Neural progenitor cell (in vitro differentiated cells): ENCODE measurements at regions not wholly inside any gene's neighbourhood (a gene's known extent, or its start where the extent isn't known, plus 50 kb on each side); places are given as distances from the start of the nearest gene placed in this dataset.

ENCODE experiments used
- DNase-seq: peaks from one replicate; pipeline ENCODE4 v3.0.0-alpha.2; 2016; ENCODE audit warnings: low spot score
- H2AFZ ChIP-seq: fragments of 200-600 bp; sonication (generic); replicated peaks from 2 replicates; pipeline ENCODE4 v1.6.1; 2016; ENCODE audit warnings: antibody characterized with exemption
- H3F3A ChIP-seq: fragments of 200-600 bp; sonication (generic); 2 replicates; pipeline ENCODE4 v1.6.1; 2016; ENCODE audit warnings: antibody characterized with exemption, low read depth
- H3K27ac ChIP-seq: fragments of 200-600 bp; sonication (generic); 2 replicates; pipeline ENCODE4 v1.5.1; 2016; ENCODE audit warnings: mild to moderate bottlenecking
- H3K27me3 ChIP-seq: fragments of 200-600 bp; sonication (generic); 2 replicates; pipeline ENCODE4 v1.6.1; 2016; ENCODE audit warnings: mild to moderate bottlenecking, moderate library complexity
- H3K36me3 ChIP-seq: fragments of 200-600 bp; sonication (generic); 2 replicates; pipeline ENCODE4 v1.5.1; 2016
- H3K4me1 ChIP-seq: fragments of 200-600 bp; sonication (generic); 2 replicates; pipeline ENCODE4 v1.6.1; 2016; ENCODE audit warnings: mixed run types
- H3K4me2 ChIP-seq: fragments of 200-600 bp; sonication (generic); 2 replicates; pipeline ENCODE4 v1.6.1; 2016
- H3K4me3 ChIP-seq: fragments of 200-600 bp; sonication (generic); 2 replicates; pipeline ENCODE4 v1.5.1; 2016
- H3K79me2 ChIP-seq: fragments of 200-600 bp; sonication (generic); 2 replicates; pipeline ENCODE4 v1.6.1; 2016; ENCODE audit warnings: low read depth
- H3K9ac ChIP-seq: fragments of 200-600 bp; sonication (generic); 2 replicates; pipeline ENCODE4 v1.6.1; 2016
- H3K9me3 ChIP-seq: fragments of 200-600 bp; sonication (generic); 2 replicates; pipeline ENCODE4 v1.5.1; 2016; ENCODE audit warnings: low read depth
- H4K20me1 ChIP-seq: fragments of 200-600 bp; sonication (generic); 2 replicates; pipeline ENCODE4 v1.6.1; 2016; ENCODE audit warnings: low read depth
- H3K27ac Mint-ChIP-seq: 3 replicates; pipeline ENCODE4 v1.8.0; 2021; ENCODE audit warnings: mixed read lengths
- H3K27me3 Mint-ChIP-seq: 2 replicates; pipeline ENCODE4 v1.8.0; 2022; ENCODE audit warnings: low read depth, mild to moderate bottlenecking, inconsistent platforms, moderate library complexity, mixed read lengths; ENCODE audit not compliant: insufficient read depth
- H3K36me3 Mint-ChIP-seq: 3 replicates; pipeline ENCODE4 v1.8.0; 2021; ENCODE audit warnings: mixed read lengths
- H3K4me1 Mint-ChIP-seq: 3 replicates; pipeline ENCODE4 v1.8.0; 2021; ENCODE audit warnings: mixed read lengths
- H3K4me3 Mint-ChIP-seq: 3 replicates; pipeline ENCODE4 v1.8.0; 2021; ENCODE audit warnings: mild to moderate bottlenecking, moderate library complexity, mixed read lengths
- H3K9me3 Mint-ChIP-seq: 3 replicates; pipeline ENCODE4 v1.8.0; 2020; ENCODE audit warnings: mixed read lengths
- EZH2 ChIP-seq: fragments of 200-600 bp; sonication (generic); IDR thresholded peaks from 2 replicates; pipeline ENCODE4 v1.6.1; 2017; ENCODE audit warnings: antibody characterized with exemption, mild to moderate bottlenecking, moderate library complexity
- EZH2phosphoT487 ChIP-seq: fragments of 200-600 bp; sonication (generic); IDR thresholded peaks from 2 replicates; pipeline ENCODE4 v1.6.1; 2017; ENCODE audit warnings: antibody characterized with exemption
- TF ChIP-seq, protein P1 (sequence below): fragments of 200-600 bp; sonication (generic); IDR thresholded peaks from 2 replicates; pipeline ENCODE4 v1.5.1; 2017; ENCODE audit warnings: antibody characterized with exemption, mild to moderate bottlenecking

DNA sequence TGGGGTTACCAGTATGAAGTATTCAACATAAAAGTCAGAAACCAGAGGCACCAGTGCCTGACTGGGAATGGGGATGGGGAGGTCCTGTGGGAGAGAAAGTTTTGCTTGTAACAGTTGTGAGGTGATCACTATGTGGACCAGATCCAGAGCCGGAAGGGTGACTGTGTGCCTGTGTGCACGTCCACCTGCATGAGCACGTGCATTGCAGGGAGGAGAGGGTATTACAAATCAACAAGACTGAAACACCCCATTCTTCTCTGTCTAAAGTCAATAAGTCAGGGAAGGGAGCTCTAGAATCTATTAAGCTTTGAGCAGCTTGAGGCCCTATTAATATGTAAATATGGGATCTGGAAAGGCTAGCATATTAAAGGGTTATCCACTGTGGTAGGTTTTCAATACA lies 241.0 kb upstream of the ACVR2A start:
- DNase-seq = no peak
- peak overlapping the region; percentile 64 for H3K27ac Mint-ChIP-seq
- H3K27me3 ChIP-seq = no peaks in the 10 kb centered on the region
- no peaks in the 10 kb centered on the region for H3F3A ChIP-seq
- H3K9ac ChIP-seq = no peak overlapping the region
- peaks cover 8% of the 10 kb centered on the region for H3K27me3 Mint-ChIP-seq
- H3K9me3 Mint-ChIP-seq = peaks cover 5% of the 10 kb centered on the region
- H3K27ac ChIP-seq = no peak overlapping the region
- H2AFZ ChIP-seq = peak overlapping the region; percentile 21
- peaks cover 6% of the 10 kb centered on the region for H3K4me1 ChIP-seq
- H3K4me1 Mint-ChIP-seq = peaks cover 15% of the 10 kb centered on the region
- H3K36me3 ChIP-seq = no peaks in the 10 kb centered on the region
- H3K4me3 Mint-ChIP-seq = no peak overlapping the region
- no peaks in the 10 kb centered on the region for H4K20me1 ChIP-seq
- TF ChIP-seq EZH2 = no peak
- no peak for TF ChIP-seq EZH2phosphoT487
- TF ChIP-seq, protein P1, sequence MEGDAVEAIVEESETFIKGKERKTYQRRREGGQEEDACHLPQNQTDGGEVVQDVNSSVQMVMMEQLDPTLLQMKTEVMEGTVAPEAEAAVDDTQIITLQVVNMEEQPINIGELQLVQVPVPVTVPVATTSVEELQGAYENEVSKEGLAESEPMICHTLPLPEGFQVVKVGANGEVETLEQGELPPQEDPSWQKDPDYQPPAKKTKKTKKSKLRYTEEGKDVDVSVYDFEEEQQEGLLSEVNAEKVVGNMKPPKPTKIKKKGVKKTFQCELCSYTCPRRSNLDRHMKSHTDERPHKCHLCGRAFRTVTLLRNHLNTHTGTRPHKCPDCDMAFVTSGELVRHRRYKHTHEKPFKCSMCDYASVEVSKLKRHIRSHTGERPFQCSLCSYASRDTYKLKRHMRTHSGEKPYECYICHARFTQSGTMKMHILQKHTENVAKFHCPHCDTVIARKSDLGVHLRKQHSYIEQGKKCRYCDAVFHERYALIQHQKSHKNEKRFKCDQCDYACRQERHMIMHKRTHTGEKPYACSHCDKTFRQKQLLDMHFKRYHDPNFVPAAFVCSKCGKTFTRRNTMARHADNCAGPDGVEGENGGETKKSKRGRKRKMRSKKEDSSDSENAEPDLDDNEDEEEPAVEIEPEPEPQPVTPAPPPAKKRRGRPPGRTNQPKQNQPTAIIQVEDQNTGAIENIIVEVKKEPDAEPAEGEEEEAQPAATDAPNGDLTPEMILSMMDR = no peak
- H3K9me3 ChIP-seq = no peaks in the 10 kb centered on the region
- H3K4me3 ChIP-seq = no peak overlapping the region
- H3K36me3 Mint-ChIP-seq = no peaks in the 10 kb centered on the region
- no peaks in the 10 kb centered on the region for H3K79me2 ChIP-seq
- no peak overlapping the region for H3K4me2 ChIP-seq

DNA sequence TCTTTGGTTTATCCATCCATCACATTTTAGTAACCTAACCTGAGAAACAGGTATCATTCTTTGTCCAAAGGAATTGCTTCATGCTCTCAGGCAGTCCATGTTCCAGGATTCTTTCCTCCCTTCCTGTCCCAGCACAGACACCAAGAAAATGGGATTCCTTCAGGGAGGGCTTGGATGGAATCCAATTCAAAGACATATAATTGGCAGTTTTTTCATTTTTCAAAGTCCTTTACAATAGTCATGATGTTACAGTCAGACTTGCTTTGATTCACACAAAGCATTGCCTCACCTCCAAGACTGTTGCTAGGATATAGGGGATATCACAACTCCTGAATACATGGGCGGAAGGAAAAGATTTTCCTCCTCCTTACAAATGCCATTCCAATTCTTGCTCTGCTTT lies 241.4 kb upstream of the ACVR2A start:
- no peak overlapping the region for H3K4me2 ChIP-seq
- no peaks in the 10 kb centered on the region for H3F3A ChIP-seq
- H3K36me3 ChIP-seq = no peaks in the 10 kb centered on the region
- no peaks in the 10 kb centered on the region for H3K79me2 ChIP-seq
- peaks cover 15% of the 10 kb centered on the region for H3K4me1 Mint-ChIP-seq
- no peak overlapping the region for H3K9ac ChIP-seq
- peaks cover 8% of the 10 kb centered on the region for H3K27me3 Mint-ChIP-seq
- peak overlapping the region; percentile 64 for H3K27ac Mint-ChIP-seq
- no peaks in the 10 kb centered on the region for H3K27me3 ChIP-seq
- no peaks in the 10 kb centered on the region for H3K9me3 ChIP-seq
- no peak overlapping the region for H3K4me3 Mint-ChIP-seq
- no peak overlapping the region for H3K4me3 ChIP-seq
- H3K4me1 ChIP-seq = peaks cover 6% of the 10 kb centered on the region
- no peak for DNase-seq
- no peak overlapping the region for H3K27ac ChIP-seq
- H2AFZ ChIP-seq = peak overlapping the region; percentile 21
- H3K36me3 Mint-ChIP-seq = no peaks in the 10 kb centered on the region
- H3K9me3 Mint-ChIP-seq = peaks cover 5% of the 10 kb centered on the region
- TF ChIP-seq EZH2 (no peak), EZH2phosphoT487 (no peak)
- TF ChIP-seq, protein P1 = no peak
- H4K20me1 ChIP-seq = no peaks in the 10 kb centered on the region

DNA sequence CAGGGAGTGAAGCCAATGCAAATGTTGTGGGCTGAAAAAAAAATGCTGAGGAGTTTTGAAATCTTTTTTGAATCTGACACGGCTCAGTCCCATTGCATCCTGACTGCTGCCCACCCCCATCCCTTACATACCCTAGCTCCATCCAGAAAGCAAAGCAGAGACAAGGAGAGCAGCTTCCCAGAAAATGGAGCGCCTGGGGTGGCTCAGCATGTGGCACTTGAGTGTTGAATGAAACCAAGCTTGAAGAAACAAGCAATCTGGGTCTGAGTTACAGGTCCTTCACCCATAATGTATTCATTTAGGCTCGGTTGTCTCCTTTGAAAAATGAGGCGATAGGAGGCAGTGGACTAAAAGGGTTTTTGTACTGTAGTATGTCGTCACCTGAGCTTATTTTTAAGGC lies 244.2 kb upstream of the ACVR2A start:
- Mint-ChIP-seq H3K9me3 (peaks cover 5% of the 10 kb centered on the region), H3K4me1 (peaks cover 12% of the 10 kb centered on the region), H3K27me3 (peaks cover 6% of the 10 kb centered on the region), H3K36me3 (no peaks in the 10 kb centered on the region), H3K27ac (no peak overlapping the region), H3K4me3 (no peak overlapping the region)
- TF ChIP-seq, protein P1 = no peak
- TF ChIP-seq EZH2 = no peak
- no peak for TF ChIP-seq EZH2phosphoT487
- Histone ChIP-seq H3K79me2 (no peaks in the 10 kb centered on the region), H3K27me3 (no peaks in the 10 kb centered on the region), H3K4me1 (peaks cover 6% of the 10 kb centered on the region), H3K27ac (no peak overlapping the region), H2AFZ (peak overlapping the region; percentile 79), H3K36me3 (no peaks in the 10 kb centered on the region), H3K9me3 (no peaks in the 10 kb centered on the region), H3F3A (no peaks in the 10 kb centered on the region), H3K4me3 (no peak overlapping the region), H3K4me2 (peak overlapping the region; percentile 8), H3K9ac (no peak overlapping the region), H4K20me1 (no peaks in the 10 kb centered on the region)
- no peak for DNase-seq

DNA sequence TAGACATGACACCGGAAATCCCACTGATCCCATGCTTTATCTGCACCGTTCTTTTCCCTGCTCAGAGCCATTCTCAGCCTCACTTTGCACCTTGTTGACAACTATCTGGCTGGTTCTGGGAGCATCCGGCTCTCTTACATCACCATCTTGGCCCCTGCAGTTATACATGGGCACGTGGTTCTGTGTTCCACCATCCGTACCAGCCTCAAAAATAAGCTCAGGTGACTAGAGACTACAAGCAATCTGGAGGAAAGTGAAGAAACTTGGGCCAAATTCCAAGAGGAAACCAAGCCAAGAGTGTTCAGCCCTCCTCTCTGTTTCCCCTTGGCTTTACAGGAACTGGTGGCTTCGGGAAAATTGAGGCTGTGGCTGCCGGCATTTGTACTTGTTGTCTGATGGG lies 244.6 kb upstream of the ACVR2A start:
- H3K4me2 ChIP-seq = peak overlapping the region; percentile 8
- H4K20me1 ChIP-seq = no peaks in the 10 kb centered on the region
- no peaks in the 10 kb centered on the region for H3F3A ChIP-seq
- peaks cover 6% of the 10 kb centered on the region for H3K4me1 ChIP-seq
- H3K4me3 ChIP-seq = no peak overlapping the region
- H3K9me3 ChIP-seq = no peaks in the 10 kb centered on the region
- no peak overlapping the region for H3K27ac ChIP-seq
- H3K36me3 Mint-ChIP-seq = no peaks in the 10 kb centered on the region
- H3K27me3 Mint-ChIP-seq = peaks cover 6% of the 10 kb centered on the region
- peaks cover 12% of the 10 kb centered on the region for H3K4me1 Mint-ChIP-seq
- DNase-seq = no peak
- H3K36me3 ChIP-seq = no peaks in the 10 kb centered on the region
- peak overlapping the region; percentile 79 for H2AFZ ChIP-seq
- TF ChIP-seq EZH2 = no peak
- TF ChIP-seq, protein P1 = no peak
- no peak for TF ChIP-seq EZH2phosphoT487
- no peak overlapping the region for H3K9ac ChIP-seq
- no peaks in the 10 kb centered on the region for H3K27me3 ChIP-seq
- H3K4me3 Mint-ChIP-seq = no peak overlapping the region
- peaks cover 5% of the 10 kb centered on the region for H3K9me3 Mint-ChIP-seq
- no peak overlapping the region for H3K27ac Mint-ChIP-seq
- H3K79me2 ChIP-seq = no peaks in the 10 kb centered on the region
